Stimulated activated CD4-positive, alpha-beta T cell treated with anti-CD3 and anti-CD28 coated beads, Interleukin-1b, Interleukin-23, amount 100 ng/mL, for 24 hours (primary cell): ENCODE measurements at regions not wholly inside any gene's neighbourhood (a gene's known extent, or its start where the extent isn't known, plus 50 kb on each side); places are given as distances from the start of the nearest gene placed in this dataset.

Experiments
- DNase-seq, 4 experiments: peaks; one replicate each; pipeline ENCODE4 v3.0.0-alpha.2; 2020; ENCODE audit warnings: low read depth in 4 of 4, low spot score in 1 of 4

DNA sequence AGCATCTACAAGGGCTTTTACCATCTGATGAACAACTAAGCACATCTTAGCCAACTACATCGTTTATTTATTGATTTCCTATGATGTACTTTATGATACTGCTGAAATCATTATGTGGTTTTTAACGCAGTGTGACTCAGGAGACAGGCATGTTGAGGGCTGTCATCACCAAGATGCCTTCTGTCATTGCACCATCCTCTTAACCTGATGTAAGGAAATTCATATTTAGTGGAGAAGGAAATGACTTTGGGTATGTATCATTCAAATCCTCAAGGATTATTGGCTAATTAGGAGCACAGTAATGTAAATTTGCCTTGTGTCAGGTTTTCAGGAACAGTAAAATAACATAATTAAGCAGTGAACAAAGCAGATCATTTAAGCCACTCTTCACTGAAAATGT, 138.5 kb upstream of the MGMT start:
- DNase-seq, result no peak

- DNase-seq, result no peak
Observed at GRCh38 chr10:129329385-129330055, 137.5 kb upstream of the MGMT start.

DNA sequence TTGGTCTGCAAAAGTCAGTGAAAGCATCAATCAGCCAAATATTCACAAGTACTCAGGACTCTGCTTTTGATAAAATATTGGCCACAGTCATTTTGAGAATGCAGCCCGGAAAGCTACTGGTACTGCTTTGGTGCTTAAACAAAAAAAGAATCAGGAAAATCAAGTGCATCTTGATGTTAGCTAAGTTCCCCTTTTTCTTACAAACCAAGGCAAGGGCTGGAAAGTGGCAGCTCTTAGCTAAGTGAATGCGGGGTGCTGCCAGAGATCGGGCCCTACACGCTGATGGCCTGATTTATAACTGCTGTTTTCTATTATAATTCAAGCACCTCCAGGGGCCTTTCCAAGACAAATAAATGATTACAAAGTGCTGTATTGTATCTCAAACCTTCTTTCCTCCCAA, 136.8 kb upstream of the MGMT start:
- DNase-seq, result no peak

DNA sequence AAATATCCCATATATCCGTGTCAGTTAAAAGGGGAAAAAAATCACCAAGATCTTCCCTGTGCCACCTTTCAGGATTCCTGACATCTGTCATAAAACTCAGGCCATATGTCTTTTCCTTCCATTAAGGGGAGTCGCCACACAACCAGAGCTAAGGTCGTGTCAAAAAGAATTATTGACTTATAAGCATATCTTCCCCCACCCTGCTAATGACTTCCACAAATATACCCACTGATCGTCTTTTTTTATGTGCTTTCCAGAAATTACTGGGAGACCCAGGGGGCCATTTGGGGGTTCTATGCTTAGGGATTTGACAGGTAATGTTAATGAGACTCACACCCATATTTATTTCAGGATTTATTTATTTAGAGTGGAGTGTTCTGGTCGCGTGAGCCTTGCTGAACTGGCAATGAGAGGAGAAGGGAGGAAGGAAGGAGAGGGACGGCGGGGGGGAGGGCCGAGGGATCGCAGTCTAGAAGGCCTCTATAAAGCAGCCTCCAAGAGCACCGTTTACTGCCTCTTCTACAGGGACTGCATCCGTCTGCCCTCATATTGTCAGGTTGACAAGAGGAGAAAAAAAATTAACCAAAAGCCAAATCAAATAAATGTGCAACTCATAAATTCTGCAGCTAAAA, 135.7 kb upstream of the MGMT start:
- DNase-seq, result no peak

DNA sequence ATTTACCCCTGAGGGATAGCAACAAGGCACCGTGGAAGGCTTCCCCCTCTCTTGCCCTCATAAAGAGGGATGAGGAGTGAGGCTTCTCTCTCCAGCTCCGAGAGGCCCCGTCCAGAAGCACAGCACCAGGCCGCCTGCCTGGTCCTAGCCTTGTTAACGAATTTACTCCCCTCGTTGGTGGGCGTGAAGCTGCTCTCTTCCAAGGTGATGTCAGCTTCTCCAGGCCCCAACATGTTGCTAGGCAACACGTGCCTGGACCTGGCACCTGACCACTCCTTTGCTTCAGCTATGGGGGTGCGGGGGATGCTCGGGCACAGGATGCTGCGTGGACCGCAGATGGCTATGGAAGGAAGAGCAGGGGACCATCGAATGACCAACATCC, 135.2 kb upstream of the MGMT start:
- no peak for DNase-seq

DNA sequence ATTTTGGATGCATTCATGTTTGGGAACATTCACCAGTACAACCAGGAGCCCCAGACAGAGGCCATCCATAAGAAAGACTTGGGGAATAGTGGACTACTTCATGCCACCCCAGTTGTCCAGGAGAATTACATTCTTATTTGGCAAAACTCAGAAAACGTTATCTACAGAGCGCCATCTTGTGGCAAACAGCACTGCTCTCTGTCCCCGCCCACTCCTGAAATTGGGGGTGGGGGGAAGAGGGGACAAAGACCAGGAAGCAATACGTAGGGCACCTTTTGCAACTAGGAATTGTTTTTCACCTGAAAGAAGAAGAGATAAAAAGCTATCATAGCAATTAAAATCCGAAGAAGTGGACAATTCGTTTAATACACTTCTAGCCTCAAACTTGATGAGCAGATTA, 134.6 kb upstream of the MGMT start:
- DNase-seq, result peak in 1 of 4 experiments; percentile 4

GRCh38 chr10:129333706-129334105, 133.3 kb upstream of the MGMT start:
- no peak for DNase-seq

DNA sequence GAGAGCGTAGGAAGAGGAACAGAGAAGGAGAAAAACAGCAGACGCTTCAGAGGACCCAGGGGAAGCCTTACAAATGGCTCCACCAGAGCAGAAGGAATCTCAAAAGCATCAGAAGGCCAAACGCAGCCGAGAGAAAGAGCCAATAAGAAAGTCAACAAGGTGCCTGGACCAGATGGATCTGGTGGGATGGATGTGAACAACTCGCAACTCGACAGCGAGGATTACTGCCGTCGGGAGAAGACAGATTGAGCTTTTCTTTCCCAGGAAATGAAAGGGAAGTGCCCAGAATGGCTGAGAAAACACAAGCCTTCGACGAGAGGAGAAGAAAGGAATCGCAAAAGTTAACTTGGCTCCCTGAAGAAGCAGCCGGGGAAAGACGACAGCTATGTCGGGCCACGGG, 132.8 kb upstream of the MGMT start:
- no peak for DNase-seq

- no peak for DNase-seq
Observed at GRCh38 chr10:129335396-129335795, 131.6 kb upstream of the MGMT start.

DNA sequence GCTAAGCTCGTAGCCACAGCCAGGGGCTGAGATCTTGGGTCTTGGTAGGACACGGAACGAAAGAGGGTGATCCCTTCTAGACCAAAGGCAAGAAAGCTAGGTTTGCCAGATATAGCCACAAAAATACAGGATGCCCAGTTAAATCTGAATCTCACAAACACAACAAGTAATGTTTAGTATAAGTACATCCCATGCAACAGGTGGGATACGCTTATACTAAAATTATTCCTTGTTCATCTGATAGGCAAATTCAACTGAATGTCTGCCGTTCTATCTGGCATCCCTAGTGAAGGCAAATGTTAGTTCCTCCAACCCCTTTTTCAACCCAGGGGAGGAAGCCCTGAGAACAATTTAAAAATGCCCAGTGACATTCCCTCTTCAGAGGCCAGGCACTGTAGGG, 131.1 kb upstream of the MGMT start:
- DNase-seq, result no peak

DNA sequence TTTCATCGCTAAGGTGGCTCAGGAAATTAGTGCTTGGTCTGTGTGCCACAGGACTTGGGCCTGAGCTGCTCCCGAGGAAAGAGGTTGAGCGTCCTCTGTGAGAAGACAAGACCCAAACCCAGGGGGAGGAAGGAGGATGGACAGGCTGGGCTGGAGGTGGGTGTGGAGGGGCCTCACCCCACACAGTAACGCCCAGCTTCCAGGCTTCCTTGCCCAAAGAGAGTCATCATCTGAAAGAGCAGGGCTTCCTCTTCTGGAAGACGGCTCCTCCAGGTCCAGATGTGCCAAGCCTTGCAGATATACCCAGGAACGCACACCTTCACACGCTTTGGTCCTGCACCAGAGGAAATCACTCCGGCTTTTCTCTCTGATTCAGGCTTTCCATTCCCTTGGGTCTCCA, 127.8 kb upstream of the MGMT start:
- no peak for DNase-seq

DNA sequence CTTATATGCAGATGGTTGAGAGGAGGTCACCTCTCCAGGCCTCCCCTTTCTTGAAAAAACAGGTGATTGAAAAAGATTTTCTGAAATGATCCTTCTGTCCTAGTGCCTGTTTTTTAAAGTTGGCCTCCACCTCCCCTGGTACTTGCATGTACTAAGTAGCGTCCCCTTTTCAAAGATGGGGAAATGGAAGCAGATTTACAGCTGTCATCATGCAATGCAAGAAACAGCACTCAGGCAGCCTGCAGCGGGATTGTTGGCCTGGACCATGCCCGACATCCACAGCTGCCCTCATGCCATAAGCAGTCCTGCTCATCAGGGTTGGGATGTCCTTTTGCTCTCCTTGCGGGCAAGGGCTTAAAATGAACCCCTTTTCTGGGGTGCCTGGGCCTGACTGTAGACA, 127.2 kb upstream of the MGMT start:
- DNase-seq, result no peak

DNA sequence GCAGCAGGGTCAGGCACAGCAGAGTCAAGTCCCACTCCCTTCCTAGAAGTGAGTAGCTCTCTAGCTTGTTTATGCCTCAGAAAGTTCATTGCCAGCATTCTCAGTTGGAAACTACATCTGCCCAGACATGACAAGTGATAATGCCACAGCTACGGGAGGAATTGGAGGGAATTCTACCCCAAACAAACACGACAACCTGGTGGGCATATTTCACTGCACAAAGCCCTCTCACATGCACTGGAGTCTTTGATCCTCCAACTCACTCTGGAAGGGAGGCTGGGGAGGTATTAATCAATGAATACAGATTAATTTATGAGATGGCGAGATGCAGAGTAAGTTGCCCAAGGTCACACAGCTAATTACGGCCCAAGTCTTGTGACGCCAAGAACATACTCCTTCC, 126.0 kb upstream of the MGMT start:
- no peak for DNase-seq

DNA sequence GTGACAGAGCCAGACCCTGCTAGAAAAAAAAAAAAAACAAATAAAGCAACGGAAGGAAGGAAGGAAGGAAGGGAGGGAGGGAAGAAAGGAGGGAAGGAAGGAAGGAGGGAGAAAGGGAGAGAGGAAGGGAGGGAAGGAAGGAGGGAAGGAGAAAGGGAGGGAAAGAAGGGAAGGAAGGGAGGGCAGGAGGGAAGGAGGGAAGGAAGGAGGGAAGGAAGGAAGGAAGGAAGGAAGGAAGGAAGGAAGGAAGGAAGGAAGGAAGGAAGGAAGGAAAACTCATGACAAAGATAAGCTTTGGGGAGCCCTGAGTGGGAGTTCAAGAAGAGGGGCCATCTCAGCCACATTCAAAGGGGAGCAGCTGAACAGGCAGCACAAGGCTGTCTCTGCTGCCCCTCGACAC, 124.7 kb upstream of the MGMT start:
- DNase-seq, result no peak

GRCh38 chr10:129343141-129343540, 123.9 kb upstream of the MGMT start:
- no peak for DNase-seq

DNA sequence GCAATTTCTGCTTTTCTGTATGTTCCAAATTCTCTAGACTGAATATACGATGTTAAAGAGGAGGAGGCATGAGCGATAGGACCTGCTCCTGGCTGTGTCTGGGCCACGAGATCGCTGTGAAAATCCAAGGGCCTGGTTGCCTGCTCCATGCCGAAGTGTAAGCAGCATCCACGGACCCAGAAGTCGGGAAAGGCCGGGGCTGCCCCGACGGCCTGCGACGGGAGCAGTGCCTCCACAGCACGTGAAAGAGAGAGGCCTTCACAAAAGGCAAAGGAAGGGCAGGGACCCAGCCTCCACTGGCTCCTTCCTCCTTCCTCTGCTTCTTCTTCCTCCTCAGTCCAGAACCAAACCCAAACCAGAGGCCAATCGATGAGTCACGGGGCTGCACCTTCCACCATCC, 122.9 kb upstream of the MGMT start:
- DNase-seq, result no peak

- no peak for DNase-seq
Observed at GRCh38 chr10:129344731-129345355, 122.2 kb upstream of the MGMT start.

- DNase-seq, result no peak
Observed at GRCh38 chr10:129345763-129346162, 121.3 kb upstream of the MGMT start.

- DNase-seq, result no peak
Observed at GRCh38 chr10:129350690-129351089, 116.4 kb upstream of the MGMT start.

- no peak for DNase-seq
Observed at GRCh38 chr10:129353101-129353500, 113.9 kb upstream of the MGMT start.

DNA sequence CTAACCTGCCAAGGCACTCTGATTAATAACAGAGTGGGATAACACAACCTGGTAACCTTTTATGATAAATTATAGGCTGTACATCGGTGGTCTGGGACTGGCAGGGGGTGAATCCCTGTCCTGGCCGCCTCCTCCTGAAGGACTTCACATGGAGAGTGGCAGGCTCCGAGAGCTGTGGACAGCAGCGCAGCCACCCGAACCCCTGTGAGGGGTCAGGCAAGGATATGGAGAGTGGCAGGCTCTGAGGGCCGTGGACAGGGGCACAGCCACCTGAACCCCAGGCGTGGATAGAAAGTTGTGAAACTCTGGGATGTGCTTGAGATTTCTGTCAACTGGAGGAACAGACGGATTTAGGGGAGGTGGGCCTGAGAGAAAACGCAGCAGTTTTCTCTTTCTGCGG, 107.0 kb upstream of the MGMT start:
- DNase-seq, result no peak

- DNase-seq, result no peak
Observed at GRCh38 chr10:129361676-129362376, 105.2 kb upstream of the MGMT start.
